ENCODE measurements at regions not wholly inside any gene's neighbourhood (a gene's known extent, or its start where the extent isn't known, plus 50 kb on each side); places are given as distances from the start of the nearest gene placed in this dataset.

DNA sequence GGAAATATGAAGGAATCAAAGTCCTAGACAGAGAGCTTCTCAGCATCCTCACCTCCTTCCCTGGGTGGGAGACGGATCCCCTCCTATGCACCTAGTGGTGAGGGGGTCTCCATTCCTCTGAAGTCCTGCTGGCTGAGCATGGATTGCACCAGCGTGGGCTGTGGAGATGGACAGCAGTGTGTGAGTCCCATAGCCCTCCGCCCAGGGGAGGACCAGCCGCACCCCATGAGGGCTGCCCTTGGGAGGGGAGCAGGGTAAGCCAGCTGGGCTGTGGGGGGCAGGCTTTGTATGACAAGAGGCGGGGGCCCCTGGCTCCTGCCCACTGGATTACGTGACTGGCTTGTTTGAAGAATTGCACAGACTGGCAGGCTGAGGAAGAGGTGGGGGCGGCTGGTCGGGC is 768.2 kb downstream of the GALR1 start:
- FAIRE-seq: no peak
- no peak for DNase-seq (ENCODE audit: insufficient read length, low spot score)

DNA sequence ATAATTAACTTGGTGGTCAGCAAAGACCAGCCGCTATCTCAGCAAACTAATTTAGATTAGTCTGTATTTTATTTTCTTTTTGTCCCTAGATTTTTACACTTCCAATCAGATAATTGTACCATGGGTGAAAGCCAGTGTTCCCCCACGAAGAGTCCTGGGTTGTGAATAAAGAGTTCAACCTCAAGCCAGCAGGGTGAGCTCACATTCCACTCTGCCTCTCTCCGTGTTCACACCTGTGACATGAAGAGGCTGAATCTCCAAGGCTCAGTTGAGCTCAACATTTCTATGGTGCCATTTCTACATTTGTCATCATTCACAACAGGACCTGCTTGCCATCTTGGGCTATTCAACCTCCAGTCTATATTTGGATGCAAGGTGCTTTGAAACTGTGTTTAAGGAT is 771.5 kb downstream of the GALR1 start:
- DNase-seq (ENCODE audit: insufficient read length, low spot score) (no peak), FAIRE-seq (no peak)

DNA sequence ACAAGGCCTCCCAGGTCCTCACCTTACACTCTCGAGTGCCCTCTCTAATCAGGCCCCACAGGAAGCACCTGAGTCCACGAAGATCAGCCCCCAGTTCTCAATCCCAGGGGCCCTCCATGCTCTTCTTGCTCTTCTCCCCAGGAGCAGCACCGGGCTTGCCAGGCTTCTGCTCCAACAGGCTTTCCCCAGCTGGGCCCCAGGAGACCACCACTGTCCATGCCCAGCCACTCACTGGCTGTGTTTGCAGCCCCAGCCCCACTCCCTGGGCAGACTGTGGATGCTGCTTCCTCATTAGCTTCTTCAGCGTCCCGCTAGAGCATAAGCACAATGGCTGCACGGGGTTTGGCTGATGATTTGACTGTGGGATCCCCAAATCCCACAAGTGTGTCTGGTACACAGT is 781.9 kb downstream of the GALR1 start:
- no peak for FAIRE-seq
- no peak for DNase-seq (ENCODE audit: insufficient read length, low spot score)

DNA sequence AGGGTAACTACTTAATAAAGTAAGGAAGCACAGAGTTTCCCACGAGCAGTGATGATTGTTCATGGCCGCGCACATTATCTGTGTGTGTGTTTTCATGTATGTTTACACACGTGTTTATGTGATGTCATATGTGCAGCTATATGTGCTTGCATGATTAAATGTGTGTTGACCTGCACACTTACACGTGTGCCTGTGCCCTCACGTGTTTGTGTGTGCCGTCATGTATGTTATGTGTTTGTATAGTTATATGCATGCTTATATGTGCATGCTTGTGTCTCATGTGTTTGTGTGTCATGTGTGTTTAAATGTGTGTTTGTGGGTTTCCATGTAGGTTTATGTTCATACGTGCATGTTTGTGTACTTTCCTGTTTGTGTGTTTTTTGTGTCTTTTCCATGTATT is 782.3 kb downstream of the GALR1 start:
- DNase-seq (ENCODE audit: insufficient read length, low spot score): no peak
- no peak for FAIRE-seq

DNA sequence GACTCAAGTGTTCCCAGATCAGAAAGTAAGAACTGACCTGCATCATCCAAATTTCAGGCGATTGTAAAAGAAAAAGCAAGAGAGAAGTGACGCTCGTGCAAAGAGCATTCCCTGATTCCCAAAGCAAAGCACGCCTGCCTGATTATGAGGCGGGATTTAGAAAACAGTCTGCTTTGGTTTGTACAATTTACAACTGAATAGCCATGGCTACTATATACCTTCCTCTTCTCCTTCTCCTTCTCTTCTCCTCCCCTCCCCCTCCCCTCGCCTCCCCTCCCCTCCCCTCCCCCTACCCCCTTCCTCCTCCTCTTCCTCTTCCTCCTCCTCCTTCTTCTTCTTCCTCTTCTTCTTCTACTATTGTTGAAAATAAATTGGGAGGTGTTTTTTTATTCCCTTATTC is 782.9 kb downstream of the GALR1 start:
- DNase-seq (ENCODE audit: insufficient read length, low spot score) (no peak), FAIRE-seq (no peak)

DNA sequence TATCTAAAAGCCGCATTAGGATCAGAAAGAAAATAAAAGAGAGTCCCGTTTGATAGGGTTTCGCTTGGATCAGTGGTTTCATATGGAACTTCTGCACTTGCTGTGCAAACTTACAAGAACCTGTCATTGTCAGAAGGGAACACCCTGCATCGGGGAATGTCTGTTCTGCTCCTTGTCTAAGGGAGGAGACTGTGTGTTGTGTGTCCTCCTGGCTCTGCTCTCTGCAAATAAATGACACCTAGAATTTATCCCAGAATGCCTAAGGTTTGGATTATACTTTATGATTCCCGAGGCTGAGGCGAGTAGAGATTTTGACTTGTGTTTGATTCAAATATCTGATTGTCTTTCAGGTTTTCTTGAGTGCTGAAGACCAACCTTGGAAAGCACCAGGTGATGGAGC is 785.1 kb downstream of the GALR1 start:
- no peak for FAIRE-seq
- DNase-seq (ENCODE audit: insufficient read length, low spot score): no peak

DNA sequence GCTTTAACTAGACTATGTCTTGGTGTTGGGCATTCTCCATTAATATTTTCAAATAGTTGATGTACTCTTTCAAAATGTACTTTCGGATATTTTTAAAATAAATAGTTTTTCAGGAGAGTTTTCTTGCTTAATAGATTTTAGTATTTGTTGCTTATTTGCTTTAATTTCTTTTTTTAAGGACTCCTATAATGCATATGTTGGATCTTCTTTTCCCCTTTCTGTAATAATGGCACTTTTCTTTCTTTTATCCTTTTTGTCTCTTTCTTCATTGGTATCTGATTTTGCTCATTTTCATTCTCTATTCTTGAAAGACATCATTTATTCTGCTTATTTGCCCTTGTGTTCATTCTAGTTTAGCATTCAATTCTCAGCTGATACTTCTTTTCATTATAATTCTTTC is 791.6 kb downstream of the GALR1 start:
- FAIRE-seq (no peak), DNase-seq (ENCODE audit: insufficient read length, low spot score) (no peak)

DNA sequence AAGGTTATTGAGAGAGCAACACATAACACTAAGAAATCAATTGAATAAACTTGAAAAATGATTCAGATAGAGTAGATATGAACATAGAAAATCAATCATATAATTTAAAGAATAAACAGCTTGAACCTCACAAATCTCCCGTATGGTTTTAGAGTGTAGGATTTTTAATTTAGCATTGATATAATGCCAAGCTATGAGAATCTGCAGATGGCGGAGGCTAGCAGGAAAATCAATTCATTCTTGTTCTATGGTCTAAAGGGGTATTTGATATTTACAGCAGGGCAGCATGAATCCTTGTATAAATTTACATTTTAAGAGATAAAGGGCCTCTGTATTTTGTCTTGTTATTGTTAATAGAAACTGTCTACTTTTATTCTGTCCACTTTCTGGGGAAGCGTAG is 797.0 kb downstream of the GALR1 start:
- DNase-seq (ENCODE audit: insufficient read length, low spot score) (no peak), FAIRE-seq (no peak)

DNA sequence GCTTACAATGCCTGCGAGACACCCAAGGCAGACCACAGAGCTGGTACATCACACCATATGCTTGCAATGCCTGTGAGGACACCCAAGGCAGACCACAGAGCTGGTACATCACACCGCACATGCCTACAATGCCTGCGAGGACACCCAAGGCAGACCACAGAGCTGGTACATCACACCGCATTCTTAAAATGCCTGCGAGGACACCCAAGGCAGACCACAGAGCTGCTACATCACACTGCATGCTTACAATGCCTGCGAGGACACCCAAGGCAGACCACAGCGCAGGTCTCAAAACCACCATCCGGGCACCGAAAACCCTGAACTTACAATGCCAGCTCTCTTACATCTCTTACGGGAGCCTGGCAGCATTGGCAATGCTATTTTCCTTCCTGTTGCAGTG is 799.6 kb downstream of the GALR1 start:
- DNase-seq (ENCODE audit: insufficient read length, low spot score) (no peak), FAIRE-seq (no peak)

DNA sequence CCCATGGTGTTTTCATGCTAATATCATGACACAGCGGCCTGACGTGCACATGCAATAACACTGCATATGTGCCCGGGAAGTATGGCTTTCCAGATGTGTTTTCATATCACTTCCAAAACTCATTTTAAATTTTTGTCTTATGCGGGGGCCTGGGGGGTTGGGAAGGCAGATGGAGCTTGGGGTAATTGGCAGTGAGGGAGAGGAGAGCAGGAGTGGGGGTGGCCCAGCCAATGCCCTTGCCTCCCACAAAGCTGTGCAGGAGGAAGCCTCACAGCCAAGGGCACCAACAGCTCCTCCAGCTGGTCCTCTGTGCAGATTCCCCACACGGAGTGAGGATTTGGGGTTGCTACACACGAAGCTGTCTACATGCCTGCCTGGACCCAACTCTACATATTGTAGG is 805.2 kb downstream of the GALR1 start:
- no peak for FAIRE-seq
- no peak for DNase-seq (ENCODE audit: insufficient read length, low spot score)

DNA sequence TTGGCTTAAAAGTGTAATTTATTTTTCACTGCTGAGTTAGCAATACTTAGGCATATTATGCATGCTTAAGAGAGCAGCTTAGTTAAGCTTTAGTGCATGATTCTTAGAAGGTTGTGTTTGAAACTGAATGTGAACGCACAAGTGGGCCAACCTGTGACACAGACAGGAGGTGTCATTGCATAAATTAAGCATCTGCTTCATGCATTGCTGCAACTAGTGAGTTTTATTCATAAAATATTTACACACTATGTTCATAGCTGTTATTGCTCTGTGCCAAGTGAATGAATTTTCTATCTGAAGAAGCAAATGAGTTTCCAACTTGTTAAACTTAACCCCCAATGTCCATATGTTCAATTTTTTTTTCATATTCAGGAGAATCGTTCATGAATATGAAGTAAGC is 806.4 kb downstream of the GALR1 start:
- FAIRE-seq (no peak), DNase-seq (ENCODE audit: insufficient read length, low spot score) (no peak)

DNA sequence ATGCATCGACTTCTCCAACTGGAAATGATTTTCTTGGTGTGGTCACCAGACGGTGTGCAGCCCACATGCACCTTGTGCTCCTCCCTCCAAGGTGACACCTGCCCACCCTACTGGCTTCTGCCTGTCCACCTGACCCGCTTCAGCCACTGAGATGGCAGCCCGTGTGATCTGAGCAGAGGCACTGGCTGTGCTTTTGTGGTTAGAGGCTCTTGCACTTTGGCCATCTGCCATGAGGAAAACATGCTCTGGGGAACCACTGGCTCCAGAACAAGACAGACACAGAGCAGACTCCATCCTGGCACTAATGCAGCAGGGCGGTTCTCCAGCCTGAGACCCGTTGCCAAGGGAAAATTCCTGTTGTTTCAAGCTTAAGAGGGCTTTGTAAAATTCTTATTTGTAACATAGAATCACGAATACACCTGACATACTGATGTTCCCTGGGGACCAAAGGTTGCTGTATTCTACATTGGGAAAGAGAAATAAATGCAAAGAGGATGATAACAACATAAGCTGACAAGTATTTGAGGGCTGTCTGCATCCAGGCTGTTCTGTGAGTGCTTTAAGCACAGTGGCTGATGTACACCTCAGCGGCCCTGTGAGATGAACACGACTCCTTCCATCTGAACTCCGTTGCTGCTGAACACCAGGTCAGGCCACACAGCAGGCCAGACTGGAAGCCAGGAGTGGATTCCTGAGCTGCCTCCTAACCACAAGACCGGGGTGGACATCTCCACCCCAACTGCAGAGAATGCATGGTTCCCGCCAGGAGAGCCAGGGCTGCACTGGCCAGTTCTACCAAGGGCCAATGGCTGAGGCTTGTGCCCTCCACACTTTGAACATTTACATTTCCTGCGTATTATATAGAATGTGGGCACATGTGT is 820.4 kb downstream of the GALR1 start:
- no peak for DNase-seq (ENCODE audit: insufficient read length, low spot score)
- no peak for FAIRE-seq

DNA sequence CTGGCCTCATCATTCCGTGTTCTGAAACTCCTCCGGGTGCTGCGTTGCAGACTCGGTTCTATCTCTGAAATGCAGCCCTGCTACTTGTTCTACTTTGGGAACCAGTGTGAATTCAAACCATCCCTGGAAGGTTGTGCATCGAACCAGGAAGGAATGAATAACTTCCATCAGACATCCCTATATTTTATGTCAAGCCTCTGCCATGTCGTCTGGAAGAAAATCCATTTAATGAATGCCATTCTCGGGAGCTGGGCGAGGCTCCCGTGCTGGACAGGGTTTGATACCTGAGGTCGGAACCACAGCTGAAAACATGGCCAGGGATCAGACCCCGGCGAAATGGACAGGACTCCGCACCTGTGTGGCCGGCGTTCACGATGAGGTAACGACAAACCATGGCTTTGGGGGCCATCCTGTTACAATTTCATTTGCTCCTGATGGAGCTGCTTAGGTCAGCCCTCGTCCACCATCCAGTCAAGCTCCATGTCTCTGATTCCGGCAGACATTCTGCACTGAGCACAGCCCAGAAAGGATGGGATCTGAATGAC is 821.6 kb downstream of the GALR1 start:
- FAIRE-seq (no peak), DNase-seq (ENCODE audit: insufficient read length, low spot score) (no peak)

DNA sequence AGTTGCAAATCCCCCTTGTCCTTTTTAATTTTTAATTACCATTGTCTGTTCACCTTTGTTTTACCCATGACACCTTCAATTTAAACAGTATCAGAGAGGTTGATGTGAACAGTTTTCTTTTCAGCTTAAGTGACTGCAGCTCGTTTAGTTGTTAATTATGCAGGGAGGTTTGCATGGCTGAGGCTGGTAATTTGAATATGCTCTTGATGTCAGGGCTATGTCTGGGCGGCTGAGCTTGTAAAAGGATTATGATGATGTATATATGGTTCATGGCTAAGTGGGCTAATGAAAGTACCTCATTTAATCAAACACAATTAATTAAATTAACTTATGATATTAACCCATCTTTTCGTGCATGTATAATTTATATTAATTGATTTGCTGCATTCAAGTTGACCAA is 822.1 kb downstream of the GALR1 start:
- no peak for DNase-seq (ENCODE audit: insufficient read length, low spot score)
- FAIRE-seq: no peak

DNA sequence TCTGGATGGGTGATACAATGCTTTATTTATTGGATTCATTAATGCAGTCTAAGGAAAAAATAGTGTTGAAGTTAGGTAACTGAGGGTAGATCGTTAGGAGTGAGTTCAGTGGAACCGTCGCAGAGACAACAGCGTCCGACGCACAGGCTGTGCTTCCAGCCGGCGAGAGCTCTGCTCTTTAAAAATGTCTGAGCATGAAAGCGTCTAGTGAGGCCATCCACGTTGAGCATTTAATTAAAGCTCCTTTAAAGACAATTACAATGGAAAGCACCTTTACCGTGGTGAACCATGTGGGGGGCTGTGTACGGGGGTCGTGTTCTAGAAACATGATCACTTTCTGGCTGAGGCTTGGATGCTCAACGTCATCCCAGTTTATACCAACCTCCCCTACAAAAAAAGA is 822.7 kb downstream of the GALR1 start:
- DNase-seq (ENCODE audit: insufficient read length, low spot score): no peak
- no peak for FAIRE-seq

DNA sequence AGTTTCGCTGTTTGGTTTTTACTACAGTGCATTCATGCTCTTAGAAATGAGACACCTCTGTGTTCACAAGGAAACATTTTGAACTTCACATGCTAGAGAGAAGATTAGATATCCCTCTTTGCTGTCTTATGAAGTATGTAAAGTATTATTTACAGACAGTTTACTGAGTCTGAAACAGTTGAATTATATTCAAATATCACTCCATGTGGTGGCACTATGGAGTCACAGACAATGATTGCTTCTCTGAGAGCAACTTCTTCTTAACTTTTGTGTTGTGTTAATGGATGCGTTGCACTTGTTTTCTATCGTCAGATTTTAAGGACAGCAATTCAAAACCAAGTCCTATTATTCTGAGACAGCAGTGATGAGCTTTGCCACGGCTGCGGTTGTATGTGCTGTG is 823.6 kb downstream of the GALR1 start:
- FAIRE-seq: no peak
- no peak for DNase-seq (ENCODE audit: insufficient read length, low spot score)

DNA sequence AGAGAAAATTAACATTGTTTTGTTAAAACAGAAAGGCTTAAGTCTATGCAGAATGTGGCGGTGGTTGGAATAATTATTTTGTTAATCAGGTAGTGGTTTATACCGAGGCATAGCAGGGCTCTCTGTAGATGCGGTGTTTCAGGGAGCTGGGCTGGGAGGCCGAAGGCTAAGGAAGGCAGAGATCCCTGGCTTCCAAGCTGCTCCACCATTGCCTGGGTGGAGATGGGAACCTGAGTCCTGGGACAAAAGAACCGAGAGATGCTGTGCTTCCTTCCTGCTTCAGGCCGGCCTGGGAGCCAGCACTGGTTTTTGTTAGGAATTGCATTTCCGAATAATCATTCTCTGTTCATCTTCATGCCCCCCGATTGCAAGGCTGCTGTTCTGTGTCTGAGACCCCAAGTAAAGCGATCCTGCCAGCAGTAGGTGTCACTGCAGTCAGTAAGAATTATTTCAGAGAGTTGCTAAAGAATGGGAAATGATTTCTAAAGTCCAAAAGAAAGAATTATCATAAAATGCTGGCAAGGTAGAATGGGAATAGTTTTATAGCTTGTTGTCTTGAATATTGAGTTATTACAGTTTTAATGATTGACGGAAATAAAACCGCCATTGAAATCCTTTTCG is 824.9 kb downstream of the GALR1 start:
- FAIRE-seq (no peak), DNase-seq (ENCODE audit: insufficient read length, low spot score) (no peak)

DNA sequence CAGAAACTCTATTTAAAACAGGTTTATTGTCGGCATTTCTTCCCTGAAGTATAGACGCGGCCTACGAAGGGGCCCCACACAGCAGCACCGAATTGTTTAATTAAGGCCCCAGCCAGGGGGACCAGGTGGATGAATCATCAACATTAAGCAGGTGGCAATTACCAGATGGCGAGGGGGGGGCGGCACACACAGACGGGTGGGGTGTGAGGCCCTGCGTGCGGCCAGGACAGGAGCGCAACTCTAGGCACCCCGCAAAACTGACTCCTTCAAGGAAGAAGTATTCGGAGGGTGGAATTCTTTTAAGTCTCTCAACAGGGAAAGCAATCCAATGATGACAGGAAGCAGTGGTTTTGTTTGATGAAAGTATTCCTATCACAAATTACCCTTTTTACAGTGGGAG is 830.4 kb downstream of the GALR1 start:
- FAIRE-seq (no peak), DNase-seq (ENCODE audit: insufficient read length, low spot score) (no peak)

DNA sequence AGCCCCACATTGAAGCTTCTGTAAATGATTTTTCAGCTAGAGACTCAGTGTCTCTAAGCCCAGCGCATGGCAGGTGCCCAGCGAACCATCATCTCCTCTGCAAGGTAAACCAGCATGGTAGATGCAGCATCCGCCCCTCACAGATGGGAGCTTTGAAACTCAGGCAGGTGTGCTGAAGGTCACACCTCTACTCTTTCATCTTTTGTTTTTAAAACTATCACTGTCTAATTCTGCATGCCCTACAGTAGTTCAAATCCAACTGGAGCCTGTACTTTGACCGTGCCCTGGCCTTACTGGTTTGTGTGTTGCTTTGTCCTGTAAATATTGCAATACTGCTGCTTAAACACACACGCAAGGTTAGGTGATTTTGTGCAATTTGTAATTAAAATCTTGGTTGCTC is 831.1 kb downstream of the GALR1 start:
- FAIRE-seq (no peak), DNase-seq (ENCODE audit: insufficient read length, low spot score) (no peak)

DNA sequence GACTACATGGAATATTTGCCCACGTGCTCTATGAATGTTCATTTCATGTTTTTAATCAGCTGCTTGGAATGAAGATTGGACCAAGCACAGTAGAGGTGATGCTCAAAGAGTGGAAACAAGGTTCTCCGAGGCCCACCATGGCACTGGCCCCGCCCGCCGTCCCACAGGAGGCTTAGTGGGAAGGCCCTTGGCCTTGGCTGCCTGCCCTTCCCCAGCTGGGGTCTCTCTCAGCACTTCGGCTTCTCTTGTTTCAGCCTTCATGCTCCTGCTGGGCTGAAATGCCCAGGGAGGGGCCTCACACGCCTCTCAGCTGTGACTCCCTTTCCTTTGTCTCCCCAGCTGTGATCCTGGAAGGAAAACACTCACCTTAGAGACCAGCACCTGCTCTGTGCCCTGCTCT is 833.2 kb downstream of the GALR1 start:
- FAIRE-seq: no peak
- DNase-seq (ENCODE audit: insufficient read length, low spot score): no peak

DNA sequence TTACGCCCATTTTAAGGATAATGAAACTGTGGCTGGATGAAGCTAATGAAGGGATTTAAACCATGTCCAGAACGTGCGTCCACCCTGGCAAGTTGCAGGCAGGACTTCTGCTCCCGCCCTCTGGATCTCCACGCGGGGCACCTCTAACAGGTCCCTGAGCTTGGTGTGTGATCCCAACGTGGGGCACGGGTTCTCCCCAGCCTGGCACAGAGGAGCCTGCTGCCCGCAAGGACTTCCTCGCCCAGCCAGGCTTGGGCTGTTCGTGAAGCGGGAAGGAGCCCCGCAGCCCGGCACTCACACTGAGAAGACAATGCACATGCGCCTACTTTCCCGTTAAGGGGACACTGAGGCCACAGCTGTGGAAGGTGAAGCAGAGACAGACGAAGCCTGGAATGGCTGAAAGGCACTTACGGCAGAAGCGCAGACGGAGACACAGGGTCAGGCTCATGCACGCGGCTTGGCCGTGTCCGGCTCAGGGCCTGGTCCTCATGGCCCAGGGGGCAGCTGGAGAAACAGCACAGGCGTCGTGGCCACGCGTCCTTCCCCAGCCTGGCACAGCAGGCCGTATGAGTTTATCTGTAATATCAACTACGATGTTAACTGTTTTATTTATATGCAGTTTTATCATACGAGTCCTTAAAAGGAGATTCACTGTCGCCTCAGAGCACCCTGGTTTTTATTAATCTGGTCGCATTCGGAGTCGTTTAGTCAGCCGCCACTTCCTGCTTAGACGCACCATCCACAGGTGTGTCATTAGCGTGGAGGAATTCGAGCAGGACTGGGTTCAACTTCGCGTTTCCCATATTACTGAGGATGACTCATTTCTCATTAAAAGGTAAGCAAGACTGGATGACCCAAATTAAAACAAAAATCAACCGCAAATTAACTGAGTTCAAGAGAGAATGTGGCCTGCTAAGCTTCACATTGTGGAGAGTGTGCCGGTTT is 835.9 kb downstream of the GALR1 start:
- FAIRE-seq: no peak

More for the DNA sequence above, 835.9 kb downstream of the GALR1 start:
- no peak for DNase-seq (ENCODE audit: insufficient read length, low spot score)

All from HTR-8/SVneo (cell line).